ENCODE measurements at regions not wholly inside any gene's neighbourhood (a gene's known extent, or its start where the extent isn't known, plus 50 kb on each side); places are given as distances from the start of the nearest gene placed in this dataset.

DNA sequence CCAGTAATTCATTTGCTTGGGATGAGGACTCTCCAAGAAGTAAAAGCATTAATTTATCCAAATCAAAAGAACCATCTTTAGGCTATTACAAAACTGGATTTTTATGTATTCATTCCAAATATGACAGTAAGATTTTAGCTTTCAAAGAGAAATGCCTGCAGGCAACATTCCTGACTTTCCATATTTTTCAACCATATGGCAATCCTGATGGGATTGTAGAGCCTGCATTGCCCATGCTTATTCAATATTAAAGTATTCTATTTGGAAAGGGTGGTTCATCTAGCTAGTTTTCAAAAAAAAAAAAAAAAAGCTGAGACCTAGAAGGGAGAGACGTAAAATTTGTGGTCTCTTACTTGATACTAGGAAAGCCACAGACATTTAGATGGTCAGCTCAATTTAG is 1253.7 kb downstream of the LRFN5 start:
- DNase-seq = no peak

DNA sequence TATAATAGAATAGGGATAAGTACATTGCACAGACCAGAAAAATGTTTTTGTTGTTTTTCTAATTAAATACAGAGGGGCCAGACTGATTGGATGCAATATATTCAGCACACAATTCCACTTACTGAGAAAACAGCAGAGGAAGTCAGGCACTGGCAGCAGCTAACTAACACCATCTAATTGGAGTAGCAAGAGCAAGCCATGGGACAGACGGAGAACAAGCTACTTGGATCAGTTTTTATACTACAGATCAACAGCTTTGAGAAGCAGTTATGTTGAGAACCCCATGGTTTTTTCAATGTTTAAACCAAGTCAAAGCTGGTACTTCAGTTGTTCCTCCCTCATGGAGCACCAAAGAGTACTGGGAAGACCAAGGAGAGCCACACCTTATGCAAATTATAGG is 1249.4 kb downstream of the LRFN5 start:
- DNase-seq = no peak

DNA sequence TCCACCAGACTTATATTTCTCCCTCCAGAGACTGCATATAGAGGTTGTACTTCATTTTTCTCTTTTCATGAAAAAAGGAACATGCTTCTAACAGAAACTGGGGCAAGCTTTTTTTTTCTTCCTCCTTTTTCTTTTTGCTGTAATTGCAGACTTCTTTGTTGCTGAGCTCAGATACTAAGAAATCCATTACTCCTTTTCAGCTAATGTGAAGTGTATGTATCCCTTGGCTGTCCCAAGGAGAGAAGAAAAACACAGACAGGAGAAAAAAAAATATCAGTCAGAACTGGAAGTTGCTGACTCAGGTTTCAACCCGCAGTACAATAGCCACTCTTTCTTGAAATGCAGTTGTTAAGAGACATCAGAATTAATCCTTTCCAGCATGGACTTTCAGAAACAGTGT is 1248.4 kb downstream of the LRFN5 start:
- DNase-seq = no peak

DNA sequence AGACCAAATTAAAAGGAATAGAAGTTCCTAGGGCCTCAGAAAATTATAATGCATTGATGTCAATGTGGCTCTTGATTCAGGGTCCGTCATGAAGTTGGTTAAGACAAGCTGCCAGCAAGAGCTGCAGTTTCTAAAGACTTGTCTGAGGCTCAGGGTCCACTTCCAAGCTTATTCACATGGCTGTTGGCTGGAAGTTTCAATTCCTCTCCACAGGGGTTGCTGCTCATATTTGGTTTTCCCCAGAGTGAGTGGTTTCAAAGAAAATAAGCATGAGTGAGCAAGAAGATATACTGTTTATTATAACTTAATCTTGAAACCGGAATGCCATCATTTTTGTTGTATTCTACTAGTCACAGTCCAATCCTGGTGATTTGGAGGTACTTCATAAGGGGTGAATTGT is 1247.4 kb downstream of the LRFN5 start:
- DNase-seq = no peak

DNA sequence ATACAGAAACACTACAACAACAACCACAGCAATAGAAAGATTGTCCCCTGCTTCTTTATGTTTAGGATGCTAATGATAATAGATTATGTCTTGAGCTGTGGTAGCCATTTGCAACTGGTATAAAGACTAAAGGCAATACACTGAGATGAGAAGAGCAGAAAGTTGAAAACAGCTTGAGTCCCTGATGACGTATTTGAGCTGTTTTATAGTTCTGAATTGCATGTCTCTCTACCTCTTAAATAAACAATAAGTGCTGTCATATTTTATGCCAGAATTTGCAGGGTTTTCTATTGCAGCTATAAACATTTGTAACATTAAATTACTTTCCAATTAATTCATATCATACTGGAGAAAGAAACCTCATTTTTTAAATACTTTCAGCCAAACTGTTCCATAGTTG is 1242.0 kb downstream of the LRFN5 start:
- DNase-seq = no peak

DNA sequence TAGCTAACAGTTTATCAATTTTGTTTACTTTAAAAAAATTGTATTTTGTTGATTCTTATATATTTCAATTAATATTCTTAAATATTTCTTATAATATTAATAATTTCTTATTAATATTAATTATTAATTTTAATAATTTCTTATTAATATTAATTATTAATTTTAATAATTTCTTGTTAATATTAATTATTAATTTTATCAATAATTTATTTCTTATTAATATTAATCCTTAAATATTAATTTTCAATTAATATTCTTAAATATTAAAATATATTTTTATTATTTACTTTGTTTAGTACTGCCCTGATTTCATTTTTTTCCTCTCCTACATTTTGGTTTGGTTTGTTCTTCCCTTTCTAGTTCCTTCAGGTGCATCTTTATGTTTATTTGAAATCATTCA is 1208.1 kb downstream of the LRFN5 start:
- DNase-seq = no peak

DNA sequence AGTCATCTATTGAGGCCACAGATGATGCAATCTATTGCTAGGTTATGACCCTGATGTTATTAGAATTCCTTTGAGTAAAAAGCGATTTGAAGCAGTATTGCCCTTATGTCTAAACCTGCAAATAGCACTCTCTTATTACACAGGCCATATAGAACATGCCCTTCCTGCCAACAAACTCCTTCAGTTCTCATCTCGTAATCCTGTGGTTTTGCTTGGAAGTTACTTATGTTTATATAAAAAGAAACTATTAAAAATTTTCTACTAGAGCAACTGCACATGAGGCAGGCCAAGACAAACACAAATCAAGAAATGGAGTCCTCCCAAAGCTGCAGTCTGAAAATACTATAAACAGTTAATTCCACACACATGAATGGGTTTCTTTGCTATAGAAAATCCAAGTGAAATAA is 1200.2 kb downstream of the LRFN5 start:
- no peak for DNase-seq

DNA sequence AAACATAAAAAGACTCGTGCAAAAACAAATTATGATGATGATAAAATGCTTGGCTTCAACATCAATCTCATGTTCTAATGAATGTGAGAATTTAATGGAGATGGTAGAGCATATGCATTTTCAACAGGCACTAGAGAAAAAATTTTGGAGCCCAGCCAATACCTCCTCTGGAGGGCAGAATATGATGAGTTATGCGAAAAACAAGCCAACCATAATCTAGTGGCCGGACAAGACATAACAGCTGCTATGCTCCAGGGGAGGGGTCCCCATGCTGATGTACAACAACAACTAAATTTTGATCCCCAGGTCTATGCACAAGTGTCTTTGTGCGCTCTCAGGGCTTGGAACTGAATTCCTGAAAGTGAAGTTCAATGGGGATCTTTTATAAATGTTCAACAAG is 1197.5 kb downstream of the LRFN5 start:
- no peak for DNase-seq

DNA sequence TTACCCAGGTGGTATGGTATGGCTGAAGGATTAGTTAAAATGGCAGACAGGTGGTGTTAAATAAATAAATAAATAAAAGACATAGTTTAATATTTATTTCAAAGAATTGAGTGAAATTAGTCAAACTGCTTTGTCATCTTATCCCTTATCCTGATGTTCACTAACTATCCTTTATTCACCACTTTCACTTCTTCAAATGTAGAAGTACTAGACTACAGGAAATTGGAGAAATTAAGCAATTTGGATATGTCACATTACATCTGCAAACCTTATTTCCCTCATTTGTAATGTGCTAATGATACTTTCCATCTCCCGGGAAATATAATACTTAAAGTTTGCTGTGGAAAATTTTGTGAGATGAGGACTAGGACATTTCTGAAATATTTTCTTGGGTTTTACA is 1195.7 kb downstream of the LRFN5 start:
- DNase-seq = no peak

DNA sequence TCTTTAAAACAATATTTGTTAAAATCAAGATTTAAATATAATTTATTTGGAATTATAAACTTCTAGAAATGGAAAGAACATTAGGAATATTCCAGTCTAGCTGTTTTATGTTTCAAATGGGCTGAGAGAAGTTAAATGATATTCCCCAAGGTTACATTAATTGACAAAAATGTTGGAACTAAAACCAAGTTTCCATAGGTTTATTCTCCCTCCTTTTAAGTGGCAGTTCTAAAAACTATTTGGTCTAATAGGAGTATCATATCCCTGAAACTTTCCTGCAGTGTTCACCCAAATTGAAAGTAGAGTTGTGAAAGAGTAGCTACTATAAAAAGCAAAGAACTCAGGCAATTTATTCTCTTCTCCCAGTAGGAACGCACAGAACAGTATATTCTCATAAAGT is 1185.5 kb downstream of the LRFN5 start:
- no peak for DNase-seq

DNA sequence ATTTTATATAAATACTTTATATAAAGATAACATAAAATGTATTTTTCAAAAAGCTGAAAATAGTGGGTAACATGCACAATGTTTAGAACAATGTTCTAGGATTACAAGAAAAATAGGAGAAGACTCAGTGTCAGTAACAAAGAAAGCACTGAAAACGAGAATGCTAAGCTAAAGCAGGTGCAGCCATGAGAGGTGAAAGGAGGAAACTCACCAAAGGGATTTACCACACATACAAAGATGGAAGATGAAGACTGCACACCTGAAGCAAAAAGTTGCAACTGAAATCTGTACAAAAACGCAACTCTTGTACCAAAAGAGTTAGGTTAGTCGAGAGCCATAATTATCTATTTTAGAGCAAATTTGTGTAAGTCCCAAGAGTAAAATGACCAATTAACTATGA is 1176.1 kb downstream of the LRFN5 start:
- DNase-seq = no peak

DNA sequence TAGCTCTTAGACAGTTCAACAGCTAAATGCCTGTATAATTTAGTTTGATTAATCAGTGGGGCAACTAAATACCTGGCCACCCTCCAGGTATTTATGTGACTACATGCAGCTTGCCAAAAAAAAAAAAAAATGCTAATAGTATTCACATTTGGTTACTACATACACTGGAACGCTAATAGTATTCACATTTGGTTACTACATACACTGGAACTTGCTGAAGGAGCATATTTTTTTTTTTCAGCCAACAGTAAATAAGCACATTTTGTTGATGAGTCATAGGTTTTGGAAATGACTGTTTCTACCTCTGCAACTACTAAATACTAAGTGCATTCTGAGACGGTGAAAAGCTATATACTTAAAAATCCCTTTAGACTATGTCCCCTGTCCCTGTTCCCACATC is 1172.3 kb downstream of the LRFN5 start:
- DNase-seq = no peak

DNA sequence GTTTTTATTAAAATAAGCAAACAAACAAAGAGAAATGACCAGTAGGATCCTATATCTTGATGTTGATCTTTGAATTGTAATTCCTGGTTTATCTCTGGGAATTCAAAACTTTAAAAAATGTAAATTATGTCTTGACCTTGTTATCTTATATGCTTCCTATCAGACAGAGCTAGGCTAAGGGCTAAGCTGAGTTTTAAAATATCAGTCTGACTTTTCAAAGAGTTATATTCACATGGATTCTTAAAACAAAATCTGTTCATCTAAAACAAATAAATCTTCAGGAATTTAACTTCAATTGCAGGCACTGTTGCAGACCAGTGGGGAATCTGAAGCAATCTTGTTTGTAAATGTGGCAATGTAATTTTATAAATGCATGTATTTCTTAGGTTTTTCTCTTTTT is 1144.1 kb downstream of the LRFN5 start:
- DNase-seq = no peak

DNA sequence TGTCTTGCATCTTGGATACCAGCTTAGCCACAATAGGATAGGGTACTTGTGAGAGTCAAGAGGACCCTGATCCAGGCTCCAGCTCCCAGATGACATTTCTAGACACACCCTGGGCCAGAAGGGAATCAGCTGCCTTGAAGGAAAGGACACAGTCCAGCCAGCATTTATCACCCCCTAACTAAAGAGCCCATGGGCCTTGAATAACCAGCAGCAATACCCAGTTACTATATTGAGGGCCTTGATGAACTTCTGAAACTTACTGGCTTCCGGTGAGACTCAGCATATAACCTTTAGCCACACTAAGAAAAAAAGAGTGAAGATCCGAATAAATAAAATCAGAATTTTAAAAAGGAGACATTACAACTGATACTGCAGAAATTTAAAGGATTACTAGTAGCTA is 1135.4 kb downstream of the LRFN5 start:
- no peak for DNase-seq

DNA sequence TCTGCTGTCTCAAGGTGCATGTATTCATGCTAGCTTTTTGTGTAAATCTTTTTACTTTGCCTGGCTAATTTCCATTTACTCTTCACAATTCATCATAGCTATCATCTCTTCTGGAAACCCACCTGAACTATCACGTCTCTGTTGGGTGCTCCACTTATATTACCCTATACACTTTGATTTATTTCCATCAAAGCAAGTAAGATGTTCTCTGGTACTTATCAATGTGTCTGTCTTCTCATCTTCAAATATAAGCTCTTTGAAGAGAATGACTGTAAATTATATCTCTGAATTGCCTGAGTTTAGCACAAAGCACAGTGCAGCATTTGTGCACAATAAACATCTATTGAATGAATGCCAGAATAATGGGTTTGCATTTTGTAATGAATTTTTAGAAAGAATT is 1129.7 kb downstream of the LRFN5 start:
- no peak for DNase-seq

DNA sequence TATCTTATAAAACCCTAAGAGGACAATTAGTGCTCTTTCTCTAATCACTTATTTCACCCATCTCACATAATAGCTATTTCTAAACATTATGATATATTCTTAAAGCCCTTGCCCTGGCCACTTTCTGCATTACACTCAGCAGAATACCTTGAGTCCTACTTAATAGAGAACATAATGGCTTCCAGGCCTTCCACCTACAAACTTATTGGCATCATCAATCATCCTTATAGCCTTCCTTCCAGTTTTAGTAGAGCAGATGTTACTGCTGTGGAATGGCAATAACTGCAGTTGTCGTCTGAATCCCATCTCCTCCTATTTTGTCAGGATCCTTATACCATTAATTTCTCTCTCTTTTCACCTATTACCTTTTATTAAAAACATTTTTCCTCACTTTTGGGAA is 1127.4 kb downstream of the LRFN5 start:
- no peak for DNase-seq

DNA sequence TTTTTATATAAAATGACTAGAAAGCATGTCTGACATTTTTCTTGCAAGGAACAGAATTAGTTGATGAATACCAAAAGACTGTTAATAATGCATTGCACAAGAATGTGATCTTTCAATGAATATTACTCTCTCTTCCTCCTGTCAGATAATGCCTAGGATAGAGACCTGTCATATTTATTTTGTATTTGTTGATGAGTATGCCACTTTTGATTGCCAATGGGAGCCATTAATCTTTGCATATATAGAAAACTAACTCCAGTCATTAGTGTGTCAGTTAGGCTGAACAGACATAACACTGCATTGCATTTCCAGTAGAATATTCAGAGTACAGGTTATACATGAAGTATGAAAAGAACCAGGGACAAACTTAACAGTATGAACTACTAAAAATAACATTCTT is 1125.3 kb downstream of the LRFN5 start:
- no peak for DNase-seq

DNA sequence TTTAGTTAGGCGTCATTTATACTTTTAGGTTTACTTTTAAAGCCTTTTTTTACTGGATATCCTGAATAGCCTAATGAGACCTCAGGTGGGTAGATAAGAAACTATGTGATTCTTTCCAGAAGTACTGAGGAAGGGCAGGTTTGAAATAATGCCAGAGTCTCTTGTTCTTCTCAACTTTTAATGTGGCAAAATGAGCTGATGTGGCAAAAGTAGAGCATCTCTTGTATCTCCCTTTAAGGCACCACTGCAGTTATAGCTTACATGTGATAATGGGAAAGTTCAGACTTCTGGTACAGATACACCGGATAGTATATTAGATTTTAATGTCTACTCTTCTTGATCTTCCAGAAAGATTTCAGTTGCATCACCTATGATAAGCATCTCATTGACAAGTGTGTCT is 1124.8 kb downstream of the LRFN5 start:
- no peak for DNase-seq

DNA sequence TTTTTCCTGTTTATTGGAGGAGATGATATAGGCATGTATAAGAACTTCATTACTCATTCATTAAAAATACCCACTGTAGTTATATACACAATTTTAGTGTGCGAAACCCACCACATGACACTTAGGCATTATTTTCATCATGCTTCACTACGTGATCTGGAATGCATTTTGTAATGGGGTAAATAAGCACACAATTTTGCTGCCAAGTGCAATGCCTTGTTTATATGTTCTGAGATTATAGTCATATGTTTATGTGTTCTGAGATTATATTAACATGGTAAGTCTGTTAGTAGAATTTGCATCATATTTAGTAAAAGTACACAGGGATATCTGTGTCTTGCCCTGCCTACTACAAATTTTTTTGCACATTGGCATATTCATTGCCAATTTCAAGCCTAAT is 1123.0 kb downstream of the LRFN5 start:
- no peak for DNase-seq

DNA sequence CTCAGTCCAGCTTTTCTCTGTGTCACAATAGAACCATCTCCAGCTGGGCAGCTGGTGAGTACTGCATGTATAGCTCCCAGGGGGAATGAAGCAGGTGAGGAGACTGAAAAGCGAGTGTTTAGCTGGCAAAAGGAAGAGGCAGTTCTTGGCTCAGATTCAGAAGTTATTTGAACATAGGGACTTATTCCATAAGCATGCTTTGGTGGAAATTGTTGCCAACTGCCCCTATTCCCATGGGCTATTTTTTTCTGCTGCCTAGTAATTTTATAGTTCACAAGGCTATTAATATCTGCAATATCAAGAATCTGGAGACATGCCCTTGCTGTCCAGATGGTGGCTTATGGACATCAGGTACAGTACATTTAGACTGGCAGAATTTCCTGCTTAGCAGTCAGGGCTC is 1112.7 kb downstream of the LRFN5 start:
- DNase-seq = no peak

DNA sequence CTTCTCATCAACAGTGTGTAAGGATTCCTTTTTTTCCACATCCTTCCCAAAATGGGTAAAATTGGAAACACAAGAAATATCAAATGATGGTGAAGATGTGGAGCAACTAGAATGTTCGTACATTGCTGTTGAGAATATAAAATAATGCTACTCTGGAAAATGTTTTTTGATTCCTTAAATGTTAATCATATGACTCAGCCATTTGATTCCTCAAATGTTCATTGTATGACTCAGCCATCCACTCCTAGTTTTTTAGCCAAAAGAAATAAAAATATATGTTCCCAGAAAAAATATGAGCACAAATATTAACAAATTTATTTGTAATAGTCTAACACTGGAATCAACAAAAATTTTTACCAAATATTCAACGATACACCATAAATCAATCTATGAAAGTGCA is 1108.6 kb downstream of the LRFN5 start:
- DNase-seq = no peak

DNA sequence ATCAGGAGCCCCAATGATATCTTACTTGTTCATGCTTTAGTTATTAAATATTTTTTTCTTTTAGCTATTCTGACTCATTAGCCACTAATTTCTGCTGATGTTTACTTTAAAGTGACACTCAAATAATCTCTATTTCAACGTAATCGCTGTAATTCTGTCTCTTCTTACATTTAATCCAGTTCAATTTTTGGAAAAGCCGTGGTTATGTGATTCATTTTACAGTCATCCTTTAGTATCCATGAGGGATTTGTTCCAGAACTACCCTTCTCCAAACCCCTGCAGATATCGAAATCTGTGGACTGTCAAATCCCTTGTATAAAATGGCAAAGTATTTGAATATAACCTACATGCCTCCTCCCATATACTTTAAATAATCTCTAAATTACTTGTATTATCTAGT is 1103.4 kb downstream of the LRFN5 start:
- DNase-seq = no peak

DNA sequence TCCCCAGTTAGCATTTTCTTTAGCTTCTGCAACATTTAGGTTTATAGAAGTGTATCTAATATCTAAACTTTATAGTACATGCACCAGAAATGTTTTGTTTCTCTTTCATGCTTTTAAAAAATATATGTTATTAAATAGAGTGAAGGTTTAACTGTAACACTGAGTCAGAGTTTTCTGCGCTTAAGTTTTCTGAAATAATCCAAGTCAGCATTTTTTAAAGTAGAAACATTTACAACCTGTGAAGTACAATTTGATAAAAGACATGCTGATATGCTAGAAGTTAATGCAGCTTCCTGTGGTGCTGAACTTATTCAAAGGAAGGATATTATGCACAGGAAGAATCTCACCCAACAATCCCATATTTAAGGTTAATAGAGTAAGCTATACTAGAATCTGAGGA is 1096.8 kb downstream of the LRFN5 start:
- no peak for DNase-seq

DNA sequence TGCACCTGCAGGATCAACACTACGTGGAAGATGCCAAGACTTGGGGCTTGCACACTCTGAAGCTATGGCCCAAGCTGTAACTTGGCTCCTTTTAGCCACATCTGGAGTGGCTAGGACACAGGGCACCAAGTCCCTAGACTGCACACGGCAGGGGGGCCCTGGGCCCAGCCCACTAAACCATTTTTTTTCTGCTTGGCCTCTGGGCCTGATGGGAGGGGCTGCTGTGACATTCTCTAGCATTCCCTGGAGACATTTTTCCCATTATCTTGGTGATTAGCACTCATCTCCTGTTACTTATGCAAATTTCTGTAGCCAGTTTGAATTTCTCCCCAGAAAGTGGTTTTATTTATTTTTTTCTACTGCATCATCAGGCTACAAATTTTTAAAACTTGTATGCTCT is 1080.7 kb downstream of the LRFN5 start:
- no peak for DNase-seq

DNA sequence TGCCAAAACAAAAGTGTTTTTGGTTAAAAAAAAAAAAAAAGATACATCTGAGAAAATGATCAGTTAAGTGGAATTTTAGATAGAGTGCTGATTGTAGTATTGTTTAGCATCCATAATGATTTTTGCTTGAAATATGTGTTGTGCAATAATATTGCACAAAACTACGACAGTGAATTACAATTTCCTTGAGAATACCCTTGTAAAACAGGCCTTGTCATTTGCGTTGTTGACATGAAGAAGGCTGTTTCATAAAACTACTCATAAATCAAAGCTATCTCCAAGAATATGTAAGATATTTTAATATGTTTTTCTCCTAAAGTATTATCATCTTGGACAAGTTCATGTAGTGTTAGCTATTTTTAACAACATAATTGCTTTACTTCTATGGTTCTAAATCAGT is 1077.0 kb downstream of the LRFN5 start:
- DNase-seq = no peak

DNA sequence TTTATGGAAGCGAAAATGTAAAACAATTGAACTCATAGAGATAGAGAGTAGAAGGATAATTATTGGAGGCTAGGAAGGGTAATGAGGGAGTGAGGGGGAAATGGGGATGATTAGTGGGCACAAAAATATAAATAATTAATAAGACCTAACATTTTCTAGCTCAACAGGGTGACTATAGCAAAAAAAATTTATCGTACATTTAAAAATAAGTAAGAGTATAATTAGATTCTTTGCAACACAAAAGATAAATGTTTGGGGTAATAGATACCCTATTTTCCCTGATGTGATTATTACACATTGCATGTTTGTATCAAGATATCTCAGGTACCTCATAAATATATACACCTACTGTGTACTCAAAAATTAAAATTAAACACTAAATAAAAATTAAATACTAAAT is 1070.0 kb downstream of the LRFN5 start:
- DNase-seq = no peak

DNA sequence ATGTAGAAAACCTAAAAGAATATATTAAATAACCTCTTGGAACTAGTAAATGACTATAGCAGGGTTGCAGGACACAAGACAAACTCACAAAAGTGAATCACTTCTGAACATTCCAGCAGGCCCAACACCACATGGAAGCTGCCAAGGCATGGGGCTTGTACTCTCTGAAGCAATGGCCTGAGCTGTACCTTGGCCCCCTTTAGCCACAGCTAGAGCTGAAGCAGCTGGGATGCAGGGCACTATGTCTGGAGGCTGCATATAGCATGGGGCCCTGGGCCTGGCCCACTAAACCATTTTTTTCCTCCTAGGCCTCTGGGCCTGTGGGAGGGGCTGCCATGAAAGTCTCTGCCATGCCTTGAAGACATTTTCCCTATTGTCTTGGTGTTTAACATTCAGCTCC is 1067.3 kb downstream of the LRFN5 start:
- no peak for DNase-seq
